Stimulated activated CD8-positive, alpha-beta memory T cell treated with anti-CD3 and anti-CD28 coated beads, Interleukin-4, amount 100 ng/mL, for 4 hours (primary cell): ENCODE measurements at regions not wholly inside any gene's neighbourhood (a gene's known extent, or its start where the extent isn't known, plus 50 kb on each side); places are given as distances from the start of the nearest gene placed in this dataset.

Source experiments
- DNase-seq, 2 donors: peaks; one replicate each; pipeline ENCODE4 v3.0.0-alpha.2; 2020; ENCODE audit warnings: low read depth in 2 of 2, low spot score in 1 of 2

GRCh38 chr17:5693821-5694220, 109.5 kb upstream of the NLRP1 start:
- no peak for DNase-seq

GRCh38 chr17:5694551-5694950, 110.2 kb upstream of the NLRP1 start:
- DNase-seq, result no peak

- DNase-seq, result no peak
Measured at GRCh38 chr17:5695480-5695879, 111.2 kb upstream of the NLRP1 start.

GRCh38 chr17:5698959-5699358, 114.7 kb upstream of the NLRP1 start:
- DNase-seq, result no peak

GRCh38 chr17:5699814-5700213, 115.5 kb upstream of the NLRP1 start:
- DNase-seq, result no peak

- DNase-seq, result no peak
Measured at GRCh38 chr17:5700745-5701144, 116.4 kb upstream of the NLRP1 start.

GRCh38 chr17:5701381-5701780, 117.1 kb upstream of the NLRP1 start:
- DNase-seq, result no peak

- no peak for DNase-seq
Measured at GRCh38 chr17:5702951-5703510, 118.7 kb upstream of the NLRP1 start.

- no peak for DNase-seq
Measured at GRCh38 chr17:5703736-5704135, 119.4 kb upstream of the NLRP1 start.

GRCh38 chr17:5705081-5705875, 121.0 kb upstream of the NLRP1 start:
- DNase-seq, result no peak

GRCh38 chr17:5705876-5706576, 121.7 kb upstream of the NLRP1 start:
- no peak for DNase-seq

- DNase-seq, result peak; percentile 17 to 19
Measured at GRCh38 chr17:5706577-5707210, 122.4 kb upstream of the NLRP1 start.

GRCh38 chr17:5707482-5707881, 123.2 kb upstream of the NLRP1 start:
- no peak for DNase-seq

GRCh38 chr17:5708344-5708743, 124.0 kb upstream of the NLRP1 start:
- no peak for DNase-seq

- DNase-seq, result no peak
Measured at GRCh38 chr17:5711344-5711743, 127.0 kb upstream of the NLRP1 start.

GRCh38 chr17:5714993-5715392, 130.7 kb upstream of the NLRP1 start:
- no peak for DNase-seq

GRCh38 chr17:5715478-5715877, 131.2 kb upstream of the NLRP1 start:
- DNase-seq, result no peak

GRCh38 chr17:5718726-5719125, 134.4 kb upstream of the NLRP1 start:
- no peak for DNase-seq

GRCh38 chr17:5719976-5720375, 135.7 kb upstream of the NLRP1 start:
- no peak for DNase-seq

- DNase-seq, result no peak
Measured at GRCh38 chr17:5730373-5730772, 146.1 kb upstream of the NLRP1 start.

- DNase-seq, result no peak
Measured at GRCh38 chr17:5740937-5741336, 156.6 kb upstream of the NLRP1 start.

- DNase-seq, result no peak
Measured at GRCh38 chr17:5741810-5742209, 157.5 kb upstream of the NLRP1 start.
